Nephron (organoid): ENCODE measurements at regions not wholly inside any gene's neighbourhood (a gene's known extent, or its start where the extent isn't known, plus 50 kb on each side); places are given as distances from the start of the nearest gene placed in this dataset.

Experiments
- H3K27ac Mint-ChIP-seq, 3 experiments: 2 replicates each; pipeline ENCODE4 v1.8.0; 2020; ENCODE audit warnings: mixed read lengths in 3 of 3, mild to moderate bottlenecking in 2 of 3, moderate library complexity in 1 of 3
- H3K27me3 Mint-ChIP-seq: 2 replicates; pipeline ENCODE4 v1.8.0; 2021; ENCODE audit warnings: low read depth, mild to moderate bottlenecking, moderate library complexity, mixed read lengths
- H3K36me3 Mint-ChIP-seq: 2 replicates; pipeline ENCODE4 v1.8.0; 2020; ENCODE audit warnings: low read depth, mixed read lengths
- H3K4me1 Mint-ChIP-seq: 2 replicates; pipeline ENCODE4 v1.8.0; 2020; ENCODE audit warnings: mixed read lengths
- H3K4me3 Mint-ChIP-seq, 3 experiments: 2 replicates each; pipeline ENCODE4 v1.8.0; 2020; ENCODE audit warnings: mild to moderate bottlenecking in 3 of 3, mixed read lengths in 3 of 3, moderate library complexity in 2 of 3
- H3K9me3 Mint-ChIP-seq: 2 replicates; pipeline ENCODE4 v1.8.0; 2020; ENCODE audit warnings: mixed read lengths
- CTCF ChIP-seq, 3 experiments: fragments of 200-600 bp; sonication (generic); IDR thresholded peaks; one replicate each; pipeline ENCODE4 v1.5.0; 2021; ENCODE audit warnings: antibody characterized with exemption in 3 of 3; ENCODE audit not compliant: unreplicated experiment in 3 of 3

DNA sequence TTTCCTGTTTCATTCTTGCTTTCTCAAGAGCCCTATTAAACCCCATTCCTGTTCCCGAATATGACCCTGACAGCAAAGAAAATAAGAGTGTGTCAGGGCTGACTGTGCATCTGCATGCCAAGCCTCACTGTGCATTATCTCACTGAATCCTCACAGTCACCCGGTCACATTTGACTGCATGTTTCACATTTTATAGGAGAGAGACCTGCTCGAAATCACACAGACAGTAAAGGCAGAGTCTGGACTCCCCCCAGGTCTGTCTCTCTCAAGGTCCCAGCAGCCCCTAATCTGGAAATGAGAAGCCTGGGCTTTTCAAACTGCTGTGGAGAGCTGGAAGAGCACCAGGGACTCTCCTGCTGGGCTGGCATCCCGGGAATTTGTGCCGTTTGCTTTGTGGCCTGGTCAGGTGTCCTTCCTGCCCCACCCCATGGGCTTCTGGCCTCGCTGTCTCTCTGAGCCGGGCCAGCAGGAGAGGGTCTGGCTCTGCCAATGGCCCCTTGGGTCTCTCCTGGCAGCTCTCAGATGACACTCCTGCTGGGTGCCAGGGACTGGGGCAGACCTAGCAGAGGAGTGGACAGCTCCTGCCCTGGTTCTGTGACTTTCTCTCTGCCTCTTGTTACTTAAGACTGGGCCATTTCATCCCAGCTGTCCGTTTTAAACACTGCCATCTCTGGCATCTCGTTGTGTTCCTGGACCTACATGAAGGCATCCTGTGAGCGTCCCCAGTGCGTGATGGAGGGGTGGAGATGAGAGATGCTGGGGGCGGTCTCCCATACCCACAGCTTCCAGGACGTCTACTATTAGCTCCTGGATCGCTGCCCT lies 173.6 kb downstream of the ARHGAP12 start:
- H3K4me3 Mint-ChIP-seq, result peak overlapping the region in 1 of 3 experiments; percentile 19
- no peak for TF ChIP-seq CTCF (IDR thresholded peaks at IDR 0.05; ENCODE audit: unreplicated experiment in 3 of 3)
- H3K9me3 Mint-ChIP-seq, result no peaks in the 10 kb centered on the region
- H3K4me1 Mint-ChIP-seq, result peaks cover 89% of the 10 kb centered on the region
- no peaks in the 10 kb centered on the region for H3K36me3 Mint-ChIP-seq
- peak overlapping the region; percentile 35 to 94 (median 92) for H3K27ac Mint-ChIP-seq
- no peaks in the 10 kb centered on the region for H3K27me3 Mint-ChIP-seq

- TF ChIP-seq CTCF (IDR thresholded peaks at IDR 0.05; ENCODE audit: unreplicated experiment in 3 of 3), result no peak
- H3K9me3 Mint-ChIP-seq, result no peaks in the 10 kb centered on the region
- no peak overlapping the region for H3K4me3 Mint-ChIP-seq
- peak overlapping the region in 2 of 3 experiments; percentile 92 to 94 for H3K27ac Mint-ChIP-seq
- no peaks in the 10 kb centered on the region for H3K36me3 Mint-ChIP-seq
- H3K27me3 Mint-ChIP-seq, result no peaks in the 10 kb centered on the region
- H3K4me1 Mint-ChIP-seq, result peaks cover 96% of the 10 kb centered on the region
Measured at GRCh38 chr10:31753681-31754080, 174.9 kb downstream of the ARHGAP12 start.

DNA sequence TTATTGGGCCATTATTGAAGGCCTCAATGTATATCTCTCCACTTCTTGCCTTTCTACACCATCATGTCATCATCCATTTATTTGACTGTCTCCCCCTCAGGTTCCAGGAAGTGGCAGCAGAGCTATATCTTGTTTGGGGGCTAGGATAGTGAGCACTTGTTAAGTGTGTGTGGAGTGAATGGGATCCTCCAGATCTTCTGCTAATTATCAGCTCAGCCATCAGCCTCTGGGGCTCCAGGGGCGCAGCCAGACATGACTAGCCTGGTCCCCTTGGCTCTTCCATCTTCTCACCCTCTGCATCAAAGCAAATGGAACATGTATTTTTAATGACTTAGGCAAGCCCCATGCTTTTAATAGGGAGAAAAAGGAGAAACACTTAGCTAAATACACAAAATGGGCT lies 176.5 kb downstream of the ARHGAP12 start:
- H3K9me3 Mint-ChIP-seq, result no peaks in the 10 kb centered on the region
- no peak for TF ChIP-seq CTCF (IDR thresholded peaks at IDR 0.05; ENCODE audit: unreplicated experiment in 3 of 3)
- peaks cover 92% of the 10 kb centered on the region for H3K4me1 Mint-ChIP-seq
- H3K27me3 Mint-ChIP-seq, result no peaks in the 10 kb centered on the region
- H3K27ac Mint-ChIP-seq, result peak overlapping the region in 2 of 3 experiments; percentile 92 to 94
- H3K36me3 Mint-ChIP-seq, result no peaks in the 10 kb centered on the region
- peak overlapping the region in 1 of 3 experiments; percentile 4 for H3K4me3 Mint-ChIP-seq

DNA sequence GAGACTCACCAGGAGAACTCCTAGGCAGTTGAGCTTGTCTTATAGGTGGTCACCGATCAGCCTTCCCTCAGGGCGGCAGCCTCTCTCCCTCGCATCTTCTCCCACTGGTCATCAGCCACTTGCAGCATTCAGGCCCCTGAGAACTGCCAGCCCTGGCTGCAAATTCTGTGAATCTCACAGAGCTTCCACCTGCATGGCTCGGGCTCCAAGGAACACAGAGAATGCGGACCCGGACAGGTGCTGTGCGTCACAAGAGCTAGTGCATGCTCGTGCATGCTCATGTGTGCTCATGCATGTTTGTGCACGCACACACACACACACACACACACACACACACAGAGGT lies 176.9 kb downstream of the ARHGAP12 start:
- Mint-ChIP-seq H3K4me1 (peaks cover 92% of the 10 kb centered on the region), H3K9me3 (no peaks in the 10 kb centered on the region), H3K27ac (peak overlapping the region; percentile 72 to 94 (median 92)), H3K4me3 (peak overlapping the region in 1 of 3 experiments; percentile 34), H3K27me3 (no peaks in the 10 kb centered on the region), H3K36me3 (no peaks in the 10 kb centered on the region)
- TF ChIP-seq CTCF (IDR thresholded peaks at IDR 0.05; ENCODE audit: unreplicated experiment in 3 of 3), result no peak

DNA sequence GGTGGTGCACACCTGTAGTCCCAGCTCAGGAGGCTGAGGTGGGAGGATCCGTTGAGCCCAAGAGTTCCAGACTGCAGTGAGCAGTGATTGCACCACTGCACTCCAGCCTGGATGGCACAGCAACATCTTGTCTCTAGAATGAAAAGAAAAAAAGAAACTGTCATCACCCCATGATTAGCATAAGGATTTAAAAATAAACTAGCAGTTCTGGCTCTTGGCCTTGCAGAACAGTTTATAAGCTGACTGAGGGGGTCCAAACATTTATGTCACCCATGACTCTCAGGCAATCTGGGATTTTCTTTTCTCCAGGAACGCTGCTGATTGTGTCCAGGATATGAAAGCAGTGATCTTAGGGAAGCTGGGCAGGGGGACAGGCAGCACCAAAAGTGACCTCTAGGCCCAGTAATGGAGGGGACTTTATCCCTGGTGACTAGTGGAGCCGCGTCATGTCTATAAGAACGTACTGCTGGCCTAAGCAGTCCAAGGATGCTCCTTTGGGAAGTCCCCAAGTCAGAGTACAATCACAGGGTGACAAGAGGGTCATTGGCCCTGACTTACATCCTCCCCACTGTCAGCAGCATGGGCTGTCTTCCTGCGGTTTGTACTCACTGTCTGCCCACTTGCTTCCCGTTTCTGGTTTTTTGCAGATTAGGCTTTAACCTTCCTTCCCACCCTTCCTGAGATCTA lies 177.4 kb downstream of the ARHGAP12 start:
- Mint-ChIP-seq H3K4me3 (peak overlapping the region in 1 of 3 experiments; percentile 34), H3K27ac (peak overlapping the region; percentile 81 to 94 (median 92)), H3K4me1 (peaks cover 89% of the 10 kb centered on the region), H3K27me3 (no peaks in the 10 kb centered on the region), H3K36me3 (no peaks in the 10 kb centered on the region), H3K9me3 (no peaks in the 10 kb centered on the region)
- TF ChIP-seq CTCF (IDR thresholded peaks at IDR 0.05; ENCODE audit: unreplicated experiment in 3 of 3), result no peak
